ENCODE measurements at regions not wholly inside any gene's neighbourhood (a gene's known extent, or its start where the extent isn't known, plus 50 kb on each side); places are given as distances from the start of the nearest gene placed in this dataset.

GRCh38 chr3:40615918-40616819, 91.4 kb downstream of the ZNF621 start:
- H3K4me1 ChIP-seq (ENCODE audit: control insufficient read depth in 5 of 5, insufficient read depth in 5 of 5, low read length in 5 of 5): peaks cover 0 to 7% (median 4%) of the 10 kb centered on the region in 5 donors
- H3K27me3 ChIP-seq (ENCODE audit: control insufficient read depth in 5 of 5, insufficient read depth in 4 of 5, low read length in 5 of 5): peaks cover 7 to 20% (median 14%) of the 10 kb centered on the region in 5 donors
- H3K27ac ChIP-seq (ENCODE audit: low read depth, low read length): no peak overlapping the region
- H3K9me3 ChIP-seq (ENCODE audit: control insufficient read depth in 5 of 5, low read length in 5 of 5): no peaks in the 10 kb centered on the region
- H3K4me3 ChIP-seq (ENCODE audit: low read depth in 1 of 5, low read length in 5 of 5): no peak overlapping the region
- H3K36me3 ChIP-seq (ENCODE audit: control insufficient read depth in 5 of 5, insufficient read depth in 5 of 5, low read length in 5 of 5): no peaks in the 10 kb centered on the region
- no peak overlapping the region for H3K9ac ChIP-seq (ENCODE audit: low read length in 5 of 5)

DNA sequence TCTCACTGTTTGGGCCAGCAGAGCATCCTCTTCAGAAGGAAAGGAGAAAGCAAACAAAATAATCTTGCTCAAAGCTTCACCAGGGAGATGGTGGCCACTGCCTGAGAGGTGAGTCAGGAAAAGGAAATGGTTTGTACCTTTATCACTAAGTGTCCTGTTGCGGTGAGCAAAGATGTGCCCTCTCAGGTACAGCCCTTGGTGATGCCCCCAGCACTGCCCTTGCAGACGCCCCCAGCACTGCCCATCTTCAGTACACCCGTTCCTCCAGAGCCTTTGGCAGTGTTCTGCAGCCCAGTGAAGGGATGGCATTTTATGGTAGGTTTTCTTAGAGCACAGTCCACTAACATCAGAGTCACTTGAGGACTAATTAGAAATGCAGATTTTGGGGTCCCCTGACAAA, 92.3 kb downstream of the ZNF621 start:
- H3K9ac ChIP-seq (ENCODE audit: low read length in 5 of 5): no peak overlapping the region
- no peak overlapping the region for H3K27ac ChIP-seq (ENCODE audit: low read depth, low read length)
- peaks cover 7 to 20% (median 14%) of the 10 kb centered on the region in 5 donors for H3K27me3 ChIP-seq (ENCODE audit: control insufficient read depth in 5 of 5, insufficient read depth in 4 of 5, low read length in 5 of 5)
- H3K4me3 ChIP-seq (ENCODE audit: low read depth in 1 of 5, low read length in 5 of 5): no peak overlapping the region
- no peaks in the 10 kb centered on the region for H3K36me3 ChIP-seq (ENCODE audit: control insufficient read depth in 5 of 5, insufficient read depth in 5 of 5, low read length in 5 of 5)
- H3K9me3 ChIP-seq (ENCODE audit: control insufficient read depth in 5 of 5, low read length in 5 of 5): no peaks in the 10 kb centered on the region
- H3K4me1 ChIP-seq (ENCODE audit: control insufficient read depth in 5 of 5, insufficient read depth in 5 of 5, low read length in 5 of 5): peaks cover 0 to 7% (median 4%) of the 10 kb centered on the region in 5 donors

GRCh38 chr3:40618158-40618557, 93.4 kb downstream of the ZNF621 start:
- Histone ChIP-seq H3K27ac (ENCODE audit: low read depth, low read length) (no peak overlapping the region), H3K4me3 (ENCODE audit: low read depth in 1 of 5, low read length in 5 of 5) (no peak overlapping the region), H3K27me3 (ENCODE audit: control insufficient read depth in 5 of 5, insufficient read depth in 4 of 5, low read length in 5 of 5) (peaks cover 7 to 20% (median 14%) of the 10 kb centered on the region in 5 donors)

GRCh38 chr3:40620151-40620550, 95.4 kb downstream of the ZNF621 start:
- peaks cover 3 to 18% (median 12%) of the 10 kb centered on the region in 5 donors for H3K27me3 ChIP-seq (ENCODE audit: control insufficient read depth in 5 of 5, insufficient read depth in 4 of 5, low read length in 5 of 5)
- H3K9ac ChIP-seq (ENCODE audit: low read length in 5 of 5): no peak overlapping the region
- H3K9me3 ChIP-seq (ENCODE audit: control insufficient read depth in 5 of 5, low read length in 5 of 5): peaks cover 7 to 20% (median 16%) of the 10 kb centered on the region in 5 donors
- H3K4me3 ChIP-seq (ENCODE audit: low read depth in 1 of 5, low read length in 5 of 5): no peak overlapping the region
- peaks cover 0 to 7% (median 4%) of the 10 kb centered on the region in 5 donors for H3K4me1 ChIP-seq (ENCODE audit: control insufficient read depth in 5 of 5, insufficient read depth in 5 of 5, low read length in 5 of 5)
- H3K36me3 ChIP-seq (ENCODE audit: control insufficient read depth in 5 of 5, insufficient read depth in 5 of 5, low read length in 5 of 5): no peaks in the 10 kb centered on the region
- no peak overlapping the region for H3K27ac ChIP-seq (ENCODE audit: low read depth, low read length)

More at GRCh38 chr3:40618158-40618557, 93.4 kb downstream of the ZNF621 start:
- H3K9ac ChIP-seq (ENCODE audit: low read length in 5 of 5): no peak overlapping the region
- no peaks in the 10 kb centered on the region for H3K36me3 ChIP-seq (ENCODE audit: control insufficient read depth in 5 of 5, insufficient read depth in 5 of 5, low read length in 5 of 5)
- H3K4me1 ChIP-seq (ENCODE audit: control insufficient read depth in 5 of 5, insufficient read depth in 5 of 5, low read length in 5 of 5): peaks cover 0 to 7% (median 4%) of the 10 kb centered on the region in 5 donors
- peaks cover 0 to 4% (median 0%) of the 10 kb centered on the region in 5 donors for H3K9me3 ChIP-seq (ENCODE audit: control insufficient read depth in 5 of 5, low read length in 5 of 5)

DNA sequence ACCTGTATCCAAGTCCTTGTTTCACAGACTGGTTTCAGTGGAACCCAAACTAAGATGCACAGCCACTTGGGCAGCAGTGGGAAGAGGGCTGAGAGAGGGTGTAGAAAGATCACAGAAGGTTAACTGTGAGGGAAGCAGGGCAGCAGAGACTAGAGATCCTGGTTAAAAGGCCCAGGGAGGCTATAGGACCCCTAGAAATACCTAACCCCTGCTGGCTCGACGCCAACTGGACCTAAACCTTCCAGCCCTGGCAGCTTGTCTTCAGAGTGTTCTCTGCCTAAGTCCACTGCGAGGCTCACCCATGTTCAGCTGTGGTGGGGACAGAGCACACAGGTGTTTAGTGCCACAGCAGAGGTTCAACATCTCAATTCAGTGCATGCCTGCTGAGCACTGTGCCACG, 96.5 kb downstream of the ZNF621 start:
- no peak overlapping the region for H3K9ac ChIP-seq (ENCODE audit: low read length in 5 of 5)
- H3K4me1 ChIP-seq (ENCODE audit: control insufficient read depth in 5 of 5, insufficient read depth in 5 of 5, low read length in 5 of 5): peaks cover 0 to 7% (median 0%) of the 10 kb centered on the region in 5 donors
- peaks cover 0 to 10% (median 3%) of the 10 kb centered on the region in 5 donors for H3K27me3 ChIP-seq (ENCODE audit: control insufficient read depth in 5 of 5, insufficient read depth in 4 of 5, low read length in 5 of 5)
- H3K4me3 ChIP-seq (ENCODE audit: low read depth in 1 of 5, low read length in 5 of 5): no peak overlapping the region
- no peak overlapping the region for H3K27ac ChIP-seq (ENCODE audit: low read depth, low read length)
- H3K36me3 ChIP-seq (ENCODE audit: control insufficient read depth in 5 of 5, insufficient read depth in 5 of 5, low read length in 5 of 5): no peaks in the 10 kb centered on the region
- H3K9me3 ChIP-seq (ENCODE audit: control insufficient read depth in 5 of 5, low read length in 5 of 5): peaks cover 7 to 21% (median 16%) of the 10 kb centered on the region in 5 donors

DNA sequence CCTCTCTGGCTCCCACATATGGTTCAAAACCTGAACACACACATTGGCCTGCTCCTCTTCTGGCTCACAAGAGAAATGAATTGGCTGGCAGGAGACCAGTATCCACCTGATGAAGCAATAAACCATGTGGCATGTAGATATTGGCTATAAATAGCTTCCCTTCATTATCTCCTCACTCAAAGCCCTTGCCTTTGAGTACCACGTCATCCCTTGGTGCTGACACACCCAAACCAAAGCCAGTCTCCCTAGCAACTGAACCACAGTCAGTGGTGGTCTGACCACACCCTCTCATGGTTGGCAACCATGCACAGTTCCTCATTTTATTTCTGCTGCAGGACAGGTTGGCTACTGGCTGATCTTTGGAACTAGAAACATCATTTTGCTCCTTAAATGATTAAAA, 98.8 kb downstream of the ZNF621 start:
- peaks cover 0 to 7% (median 0%) of the 10 kb centered on the region in 5 donors for H3K4me1 ChIP-seq (ENCODE audit: control insufficient read depth in 5 of 5, insufficient read depth in 5 of 5, low read length in 5 of 5)
- peaks cover 0 to 4% (median 0%) of the 10 kb centered on the region in 5 donors for H3K27me3 ChIP-seq (ENCODE audit: control insufficient read depth in 5 of 5, insufficient read depth in 4 of 5, low read length in 5 of 5)
- no peak overlapping the region for H3K9ac ChIP-seq (ENCODE audit: low read length in 5 of 5)
- H3K4me3 ChIP-seq (ENCODE audit: low read depth in 1 of 5, low read length in 5 of 5): peak overlapping the region in 1 of 5 donors; percentile 10
- no peaks in the 10 kb centered on the region for H3K36me3 ChIP-seq (ENCODE audit: control insufficient read depth in 5 of 5, insufficient read depth in 5 of 5, low read length in 5 of 5)
- H3K9me3 ChIP-seq (ENCODE audit: control insufficient read depth in 5 of 5, low read length in 5 of 5): peaks cover 7 to 21% (median 16%) of the 10 kb centered on the region in 5 donors
- H3K27ac ChIP-seq (ENCODE audit: low read depth, low read length): no peak overlapping the region

DNA sequence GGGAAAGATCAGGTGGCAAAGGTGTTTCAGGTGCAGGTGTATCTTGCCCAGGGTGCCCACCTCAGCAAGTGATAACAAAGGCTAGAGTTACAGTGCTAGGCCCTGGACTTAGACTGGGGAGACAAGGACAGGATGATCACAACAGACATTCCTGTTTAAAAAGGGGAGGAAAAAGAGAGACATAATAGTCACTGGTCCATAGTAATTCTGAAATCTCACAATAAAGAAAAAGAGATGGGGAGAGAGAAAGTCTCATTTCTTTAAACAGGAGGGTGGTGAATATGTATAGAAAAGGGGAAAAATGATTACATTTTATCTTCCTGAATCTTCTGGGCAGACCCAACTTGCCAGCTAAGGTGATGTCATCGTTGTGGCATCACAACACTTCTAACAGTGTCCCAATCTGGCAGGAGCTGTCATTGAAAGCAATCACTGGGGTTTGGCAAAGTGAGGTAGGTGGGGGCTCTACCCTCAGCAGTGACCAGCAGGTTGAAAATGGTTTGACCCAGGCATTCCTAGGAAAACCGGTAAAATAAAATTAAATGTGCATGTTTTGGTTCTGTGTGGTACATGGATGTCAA, 99.5 kb downstream of the ZNF621 start:
- Histone ChIP-seq H3K9me3 (ENCODE audit: control insufficient read depth in 5 of 5, low read length in 5 of 5) (peaks cover 7 to 25% (median 19%) of the 10 kb centered on the region in 5 donors), H3K36me3 (ENCODE audit: control insufficient read depth in 5 of 5, insufficient read depth in 5 of 5, low read length in 5 of 5) (no peaks in the 10 kb centered on the region), H3K4me1 (ENCODE audit: control insufficient read depth in 5 of 5, insufficient read depth in 5 of 5, low read length in 5 of 5) (peaks cover 0 to 7% (median 0%) of the 10 kb centered on the region in 5 donors), H3K27ac (ENCODE audit: low read depth, low read length) (no peak overlapping the region), H3K4me3 (ENCODE audit: low read depth in 1 of 5, low read length in 5 of 5) (peak overlapping the region in 1 of 5 donors; percentile 7), H3K27me3 (ENCODE audit: control insufficient read depth in 5 of 5, insufficient read depth in 4 of 5, low read length in 5 of 5) (no peaks in the 10 kb centered on the region), H3K9ac (ENCODE audit: low read length in 5 of 5) (no peak overlapping the region)

- peaks cover 0 to 2% (median 0%) of the 10 kb centered on the region in 5 donors for H3K4me1 ChIP-seq (ENCODE audit: control insufficient read depth in 5 of 5, insufficient read depth in 5 of 5, low read length in 5 of 5)
- no peak overlapping the region for H3K4me3 ChIP-seq (ENCODE audit: low read depth in 1 of 5, low read length in 5 of 5)
- no peak overlapping the region for H3K27ac ChIP-seq (ENCODE audit: low read depth, low read length)
- H3K9ac ChIP-seq (ENCODE audit: low read length in 5 of 5): no peak overlapping the region
- no peaks in the 10 kb centered on the region for H3K27me3 ChIP-seq (ENCODE audit: control insufficient read depth in 5 of 5, insufficient read depth in 4 of 5, low read length in 5 of 5)
- peaks cover 7 to 26% (median 19%) of the 10 kb centered on the region in 5 donors for H3K9me3 ChIP-seq (ENCODE audit: control insufficient read depth in 5 of 5, low read length in 5 of 5)
- H3K36me3 ChIP-seq (ENCODE audit: control insufficient read depth in 5 of 5, insufficient read depth in 5 of 5, low read length in 5 of 5): no peaks in the 10 kb centered on the region
Observed at GRCh38 chr3:40627095-40627494, 102.3 kb downstream of the ZNF621 start.

DNA sequence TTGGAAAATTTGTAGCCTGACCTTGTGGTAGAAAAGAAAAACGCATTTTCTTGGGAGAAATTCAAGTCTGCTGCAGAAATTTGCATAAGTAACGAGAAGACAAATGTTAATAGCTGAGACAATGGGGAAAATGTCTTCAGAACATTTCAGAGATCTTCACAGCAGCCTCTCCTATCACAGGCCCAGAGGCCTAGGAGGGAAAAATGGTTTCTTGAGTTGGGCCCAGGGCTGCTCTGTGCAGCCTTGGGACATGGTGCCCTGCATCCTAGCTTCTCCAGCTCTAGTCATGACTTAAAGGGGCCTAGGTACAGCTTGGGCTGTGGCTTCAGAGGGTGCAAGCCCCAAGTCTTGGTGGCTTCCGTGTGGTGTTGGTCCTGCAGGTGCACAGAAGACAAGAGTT, 104.2 kb downstream of the ZNF621 start:
- H3K4me3 ChIP-seq (ENCODE audit: low read depth in 1 of 5, low read length in 5 of 5): no peak overlapping the region
- peaks cover 4 to 24% (median 12%) of the 10 kb centered on the region in 5 donors for H3K9me3 ChIP-seq (ENCODE audit: control insufficient read depth in 5 of 5, low read length in 5 of 5)
- H3K27ac ChIP-seq (ENCODE audit: low read depth, low read length): no peak overlapping the region
- H3K4me1 ChIP-seq (ENCODE audit: control insufficient read depth in 5 of 5, insufficient read depth in 5 of 5, low read length in 5 of 5): peaks cover 0 to 2% (median 0%) of the 10 kb centered on the region in 5 donors
- H3K36me3 ChIP-seq (ENCODE audit: control insufficient read depth in 5 of 5, insufficient read depth in 5 of 5, low read length in 5 of 5): no peaks in the 10 kb centered on the region
- H3K27me3 ChIP-seq (ENCODE audit: control insufficient read depth in 5 of 5, insufficient read depth in 4 of 5, low read length in 5 of 5): no peaks in the 10 kb centered on the region
- H3K9ac ChIP-seq (ENCODE audit: low read length in 5 of 5): no peak overlapping the region
